Brain microvascular endothelial cell (primary cell): ENCODE measurements at regions not wholly inside any gene's neighbourhood (a gene's known extent, or its start where the extent isn't known, plus 50 kb on each side); places are given as distances from the start of the nearest gene placed in this dataset.

Source experiments
- DNase-seq: peaks from one replicate; pipeline ENCODE4 v3.0.0-alpha.2; 2020
- H3K27ac ChIP-seq: fragments of 250-450 bp; sonication (Bioruptor Pico); 2 replicates; pipeline ENCODE4 v1.5.1; 2020; ENCODE audit warnings: mild to moderate bottlenecking, moderate library complexity
- H3K27me3 ChIP-seq: fragments of 250-450 bp; sonication (Bioruptor Pico); replicated peaks from 2 replicates; pipeline ENCODE4 v1.5.1; 2020; ENCODE audit warnings: mild to moderate bottlenecking
- H3K36me3 ChIP-seq: fragments of 250-450 bp; sonication (Bioruptor Pico); replicated peaks from 2 replicates; pipeline ENCODE4 v1.5.1; 2020; ENCODE audit warnings: mild to moderate bottlenecking
- H3K4me3 ChIP-seq: 2 replicates; pipeline ENCODE4 v1.5.1; 2011; ENCODE audit warnings: low read depth, mild to moderate bottlenecking, control low read depth, low read length, moderate library complexity
- in situ Hi-C: cut with HindIII; loops from 2 replicates; pipeline ENCODE4 v1.10.0; 2017; ENCODE audit warnings: low sequenced_read_pairs, low pct_ligation_motif_present
- TF ChIP-seq, protein P1 (sequence below): IDR thresholded peaks from 2 replicates; pipeline ENCODE4 v1.5.1; 2011; ENCODE audit warnings: low read depth, mild to moderate bottlenecking, moderate library complexity, low read length, control low read depth, inconsistent platforms; ENCODE audit errors: missing control alignments

GRCh38 chr1:5590717-5591116, 401.5 kb downstream of the NPHP4 start:
- DNase-seq = no peak
- no peak overlapping the region for H3K4me3 ChIP-seq
- in situ Hi-C loops = no loop called here
- TF ChIP-seq, protein P1, sequence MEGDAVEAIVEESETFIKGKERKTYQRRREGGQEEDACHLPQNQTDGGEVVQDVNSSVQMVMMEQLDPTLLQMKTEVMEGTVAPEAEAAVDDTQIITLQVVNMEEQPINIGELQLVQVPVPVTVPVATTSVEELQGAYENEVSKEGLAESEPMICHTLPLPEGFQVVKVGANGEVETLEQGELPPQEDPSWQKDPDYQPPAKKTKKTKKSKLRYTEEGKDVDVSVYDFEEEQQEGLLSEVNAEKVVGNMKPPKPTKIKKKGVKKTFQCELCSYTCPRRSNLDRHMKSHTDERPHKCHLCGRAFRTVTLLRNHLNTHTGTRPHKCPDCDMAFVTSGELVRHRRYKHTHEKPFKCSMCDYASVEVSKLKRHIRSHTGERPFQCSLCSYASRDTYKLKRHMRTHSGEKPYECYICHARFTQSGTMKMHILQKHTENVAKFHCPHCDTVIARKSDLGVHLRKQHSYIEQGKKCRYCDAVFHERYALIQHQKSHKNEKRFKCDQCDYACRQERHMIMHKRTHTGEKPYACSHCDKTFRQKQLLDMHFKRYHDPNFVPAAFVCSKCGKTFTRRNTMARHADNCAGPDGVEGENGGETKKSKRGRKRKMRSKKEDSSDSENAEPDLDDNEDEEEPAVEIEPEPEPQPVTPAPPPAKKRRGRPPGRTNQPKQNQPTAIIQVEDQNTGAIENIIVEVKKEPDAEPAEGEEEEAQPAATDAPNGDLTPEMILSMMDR = no peak
- no peaks in the 10 kb centered on the region for H3K27me3 ChIP-seq
- H3K27ac ChIP-seq = no peak overlapping the region
- H3K36me3 ChIP-seq = no peaks in the 10 kb centered on the region

GRCh38 chr1:5586629-5587028, 405.6 kb downstream of the NPHP4 start:
- no peaks in the 10 kb centered on the region for H3K27me3 ChIP-seq
- no peak for DNase-seq
- H3K27ac ChIP-seq = no peak overlapping the region
- no peaks in the 10 kb centered on the region for H3K36me3 ChIP-seq
- in situ Hi-C loops = no loop called here
- TF ChIP-seq, protein P1 = no peak
- H3K4me3 ChIP-seq = no peak overlapping the region

- no peaks in the 10 kb centered on the region for H3K27me3 ChIP-seq
- H3K4me3 ChIP-seq = no peak overlapping the region
- H3K36me3 ChIP-seq = no peaks in the 10 kb centered on the region
- TF ChIP-seq, protein P1 = no peak
- in situ Hi-C loops = no loop called here
- no peak for DNase-seq
- H3K27ac ChIP-seq = no peak overlapping the region
Observed at GRCh38 chr1:5585256-5585655, 407.0 kb downstream of the NPHP4 start.

GRCh38 chr1:5580926-5581325, 411.3 kb downstream of the NPHP4 start:
- DNase-seq = no peak
- Histone ChIP-seq H3K27me3 (no peaks in the 10 kb centered on the region), H3K36me3 (no peaks in the 10 kb centered on the region), H3K27ac (no peak overlapping the region), H3K4me3 (no peak overlapping the region)
- in situ Hi-C loops = no loop called here
- TF ChIP-seq, protein P1 = no peak

DNA sequence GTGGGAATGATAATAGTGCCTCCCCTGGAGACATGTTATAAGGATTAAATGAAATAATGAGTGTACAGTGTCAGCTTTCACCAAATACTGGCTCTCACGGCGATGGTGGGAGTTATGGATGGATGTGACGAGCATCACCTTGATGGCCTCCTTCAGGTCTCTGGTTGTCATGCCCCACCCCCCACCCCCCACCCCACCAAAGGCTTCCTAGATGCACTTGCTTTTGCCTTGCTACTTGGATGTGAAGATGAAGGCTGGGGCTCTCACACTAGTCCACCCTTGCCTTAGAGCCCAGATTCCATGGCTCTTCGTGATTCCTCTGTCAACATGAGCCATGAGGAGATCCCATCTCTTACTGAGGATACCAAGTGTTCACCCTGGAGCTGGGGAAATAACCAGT, 412.3 kb downstream of the NPHP4 start:
- H3K27ac ChIP-seq = no peak overlapping the region
- H3K4me3 ChIP-seq = no peak overlapping the region
- H3K36me3 ChIP-seq = no peaks in the 10 kb centered on the region
- in situ Hi-C loops = no loop called here
- no peaks in the 10 kb centered on the region for H3K27me3 ChIP-seq
- TF ChIP-seq, protein P1 = no peak
- no peak for DNase-seq

DNA sequence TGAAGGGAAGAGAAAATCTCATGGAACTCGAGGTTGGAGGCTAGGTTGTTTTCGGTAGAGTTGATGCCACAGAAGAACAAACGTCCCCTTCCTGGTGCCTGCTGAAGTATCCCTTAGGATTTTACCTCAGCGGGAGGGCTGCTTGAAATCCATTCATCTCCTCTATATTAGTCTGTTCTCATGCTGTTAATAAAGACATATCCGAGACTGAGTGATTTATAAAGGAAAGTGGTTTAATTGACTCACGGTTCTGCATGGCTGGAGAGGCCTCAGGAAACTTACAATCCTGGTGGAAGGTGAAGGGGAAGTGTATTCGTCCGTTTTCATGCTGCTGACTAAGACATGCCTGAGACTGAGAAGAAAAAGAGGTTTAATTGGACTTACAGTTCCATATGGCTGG, 413.5 kb downstream of the NPHP4 start:
- Histone ChIP-seq H3K36me3 (no peaks in the 10 kb centered on the region), H3K4me3 (no peak overlapping the region), H3K27me3 (no peaks in the 10 kb centered on the region), H3K27ac (no peak overlapping the region)
- DNase-seq = no peak
- in situ Hi-C loops = no loop called here
- TF ChIP-seq, protein P1 = no peak
